Muscle of leg (tissue), 3 donors: ENCODE measurements at regions not wholly inside any gene's neighbourhood (a gene's known extent, or its start where the extent isn't known, plus 50 kb on each side); places are given as distances from the start of the nearest gene placed in this dataset.
A peak's percentile ranks its signal among the peaks of the same experiment; 100 is the strongest.

Source experiments
- DNase-seq: peaks from one replicate; pipeline ENCODE4 v3.0.0; 2013
- H3K27ac ChIP-seq: one replicate; pipeline ENCODE4 v1.5.1; 2013; ENCODE audit warnings: mild to moderate bottlenecking, low read length, control low read depth
- H3K27me3 ChIP-seq: one replicate; pipeline ENCODE4 v1.6.1; 2013; ENCODE audit warnings: low read length; ENCODE audit not compliant: control insufficient read depth, insufficient read depth
- H3K36me3 ChIP-seq: one replicate; pipeline ENCODE4 v1.6.1; 2013; ENCODE audit warnings: low read length; ENCODE audit not compliant: control insufficient read depth, insufficient read depth
- H3K4me1 ChIP-seq: one replicate; pipeline ENCODE4 v1.6.1; 2013; ENCODE audit warnings: low read length; ENCODE audit not compliant: control insufficient read depth, insufficient read depth
- H3K4me3 ChIP-seq: one replicate; pipeline ENCODE4 v1.5.1; 2013; ENCODE audit warnings: low read length, control low read depth
- H3K9me3 ChIP-seq: replicated peaks from 2 replicates; pipeline ENCODE4 v1.6.1; 2013; ENCODE audit warnings: low read depth, low read length; ENCODE audit not compliant: control insufficient read depth
- WGBS: methylation state at CpG from one replicate; pipeline ENCODE4 v1.1.5; 2013; ENCODE audit warnings: missing lambda C conversion rate; ENCODE audit not compliant: insufficient coverage; 5-methylcytosine and 5-hydroxymethylcytosine counted together

DNA sequence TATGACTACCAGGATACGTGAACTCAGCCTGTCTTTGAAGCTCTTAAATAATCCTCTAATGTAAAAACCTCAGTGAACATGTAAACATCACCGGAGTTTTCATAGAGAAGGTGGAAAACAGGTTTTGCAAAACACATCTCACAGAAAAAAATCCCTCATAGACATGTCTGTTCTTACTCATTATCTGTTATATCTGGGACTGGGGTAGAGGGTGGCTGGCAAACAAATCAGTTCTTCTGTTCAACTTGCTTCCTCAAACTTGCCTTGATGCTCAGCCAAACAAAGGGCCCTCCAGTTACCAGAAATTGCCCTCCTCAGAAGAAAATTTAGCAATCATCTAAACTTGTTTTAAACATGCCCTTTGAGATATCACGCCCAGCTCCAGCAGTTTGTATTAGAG, 66.1 kb upstream of the CXADR start:
- no peaks in the 10 kb centered on the region for H3K4me1 ChIP-seq
- H3K4me3 ChIP-seq = no peak overlapping the region
- no peaks in the 10 kb centered on the region for H3K36me3 ChIP-seq
- DNase-seq = no peak
- H3K9me3 ChIP-seq = no peaks in the 10 kb centered on the region
- no CpG with 5 or more reads among the region's 3 CpGs for WGBS
- no peak overlapping the region for H3K27ac ChIP-seq
- no peaks in the 10 kb centered on the region for H3K27me3 ChIP-seq

DNA sequence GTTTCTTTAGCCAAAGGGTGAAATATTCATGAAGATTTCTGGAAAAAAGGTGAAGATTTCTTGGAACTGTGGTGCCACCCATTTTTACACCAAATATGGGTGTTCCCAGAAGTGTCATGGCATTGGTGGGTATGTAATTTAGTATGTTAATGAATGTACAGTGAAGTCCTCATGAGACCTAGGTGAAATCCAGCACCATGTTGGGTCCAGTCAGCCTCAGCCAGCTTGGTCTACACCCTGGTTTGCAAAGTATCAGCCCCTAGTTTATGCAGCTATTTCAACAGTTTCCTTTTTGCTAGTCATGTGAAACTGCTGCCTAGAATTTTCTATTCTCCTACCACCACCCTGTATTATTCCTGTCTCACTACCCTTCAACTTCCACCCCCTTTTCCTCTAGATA, 63.1 kb upstream of the CXADR start:
- Histone ChIP-seq H3K4me1 (no peaks in the 10 kb centered on the region), H3K27me3 (no peaks in the 10 kb centered on the region), H3K9me3 (no peaks in the 10 kb centered on the region), H3K36me3 (no peaks in the 10 kb centered on the region), H3K4me3 (no peak overlapping the region), H3K27ac (no peak overlapping the region)
- DNase-seq = no peak

DNA sequence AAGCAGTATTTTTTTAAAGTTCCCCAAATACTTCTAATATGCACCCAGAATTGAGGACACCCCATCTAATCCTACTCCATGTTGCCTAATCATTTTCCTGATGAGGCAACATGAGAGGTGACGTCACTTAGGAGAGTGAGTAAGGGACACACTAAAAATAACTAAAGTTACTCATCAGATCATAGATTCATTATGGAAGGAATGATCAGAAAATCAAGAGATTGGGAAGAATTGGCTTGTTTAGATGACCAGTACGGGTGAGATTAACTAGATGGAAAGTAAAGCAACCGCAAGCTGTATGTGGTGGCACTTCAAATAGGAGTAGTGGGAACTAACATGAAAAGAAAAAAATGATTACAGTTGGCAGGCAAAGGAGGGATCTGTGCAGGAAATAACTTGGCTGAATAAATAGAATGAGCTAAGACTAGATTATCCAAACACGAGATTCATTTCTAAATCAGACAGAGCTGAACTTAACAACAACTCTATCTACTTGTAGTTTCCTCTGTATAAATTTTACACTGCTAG, 61.4 kb upstream of the CXADR start:
- Histone ChIP-seq H3K4me3 (no peak overlapping the region), H3K4me1 (no peaks in the 10 kb centered on the region), H3K27ac (no peak overlapping the region), H3K27me3 (no peaks in the 10 kb centered on the region), H3K36me3 (no peaks in the 10 kb centered on the region), H3K9me3 (no peaks in the 10 kb centered on the region)
- peak; percentile 46 for DNase-seq
- WGBS = 62% methylated on average over 2 of the region's 4 CpGs

DNA sequence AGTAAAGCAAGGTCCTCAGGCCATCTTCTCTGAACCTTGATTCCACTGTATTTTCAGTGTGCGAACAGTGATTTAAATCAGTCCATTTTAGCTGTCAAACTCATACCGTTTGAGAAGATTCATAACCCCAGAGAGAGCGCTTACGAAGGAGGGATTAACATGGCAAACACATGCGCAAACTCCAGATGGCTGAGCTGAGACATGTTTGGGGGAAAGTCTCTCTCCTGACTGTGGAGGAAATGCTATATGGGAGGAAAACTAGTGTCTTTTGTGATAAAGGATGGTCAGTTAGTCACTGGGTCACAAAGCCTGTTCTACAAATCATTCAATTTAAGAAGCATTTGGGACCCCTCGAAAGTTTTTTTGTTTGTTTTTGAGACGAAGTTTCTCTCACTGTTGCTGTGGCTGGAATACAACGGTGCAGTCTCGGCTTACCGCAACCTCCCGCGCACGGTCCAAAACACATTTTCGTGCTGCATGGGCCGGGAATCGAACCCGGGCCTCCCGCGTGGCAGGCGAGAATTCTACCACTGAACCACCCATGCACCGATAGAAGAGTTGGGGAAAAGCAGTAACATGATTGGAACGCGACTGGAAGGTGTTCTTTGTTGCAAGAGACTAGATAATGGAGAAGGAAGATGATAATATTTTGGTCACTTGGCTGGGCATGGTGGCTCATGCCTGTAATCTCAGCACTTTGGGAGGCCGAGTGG, 58.4 kb upstream of the CXADR start:
- peak overlapping the region; percentile 13 for H3K27ac ChIP-seq
- WGBS = 14% methylated on average over 16 of the region's 24 CpGs
- DNase-seq = peak; percentile 84

DNA sequence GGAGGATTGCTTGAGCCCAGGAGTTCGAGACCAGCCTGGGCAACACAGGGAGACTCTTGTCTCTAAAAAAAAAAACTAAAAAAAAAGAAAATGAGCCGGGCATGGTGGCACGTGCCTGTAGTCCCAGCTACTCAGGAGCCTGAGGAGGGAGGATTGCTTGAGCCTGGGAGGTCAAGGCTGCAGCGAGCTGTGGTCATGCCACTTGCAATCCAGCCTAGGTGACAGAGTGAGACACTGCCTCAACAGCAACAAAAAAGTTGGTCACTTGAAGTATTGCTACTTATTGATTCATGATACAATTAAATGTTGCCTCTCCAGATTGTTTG, 57.9 kb upstream of the CXADR start:
- H3K27ac ChIP-seq = no peak overlapping the region
- no peaks in the 10 kb centered on the region for H3K9me3 ChIP-seq
- no peaks in the 10 kb centered on the region for H3K4me1 ChIP-seq
- H3K36me3 ChIP-seq = no peaks in the 10 kb centered on the region
- H3K27me3 ChIP-seq = no peaks in the 10 kb centered on the region
- 38% methylated on average over 1 of the region's 4 CpGs for WGBS
- no peak for DNase-seq
- H3K4me3 ChIP-seq = no peak overlapping the region

More for the DNA sequence above, 58.4 kb upstream of the CXADR start:
- Histone ChIP-seq H3K36me3 (no peaks in the 10 kb centered on the region), H3K27me3 (no peaks in the 10 kb centered on the region), H3K4me3 (no peak overlapping the region), H3K9me3 (no peaks in the 10 kb centered on the region), H3K4me1 (no peaks in the 10 kb centered on the region)

DNA sequence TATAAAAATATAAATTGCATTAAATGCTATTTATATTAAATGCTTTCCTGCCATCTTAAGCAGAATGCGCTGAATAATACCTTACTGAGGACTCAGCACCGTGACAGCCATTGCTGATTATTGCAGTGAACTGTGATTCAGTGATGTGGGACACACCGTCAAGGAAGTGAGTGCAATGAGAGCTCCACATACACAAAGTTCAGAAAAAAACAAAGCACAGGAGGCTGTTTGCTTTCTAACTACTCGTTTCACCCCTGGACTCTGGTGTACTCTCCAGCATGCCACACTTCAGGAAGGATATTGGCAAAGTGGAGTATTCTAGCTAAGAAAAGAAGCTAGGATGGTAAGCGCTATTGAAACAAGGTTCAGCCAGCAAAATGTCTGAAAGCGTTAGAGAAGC, 57.4 kb upstream of the CXADR start:
- Histone ChIP-seq H3K4me3 (no peak overlapping the region), H3K4me1 (no peaks in the 10 kb centered on the region), H3K27me3 (no peaks in the 10 kb centered on the region), H3K9me3 (no peaks in the 10 kb centered on the region), H3K27ac (no peak overlapping the region), H3K36me3 (no peaks in the 10 kb centered on the region)
- no peak for DNase-seq
- no CpG with 5 or more reads among the region's 6 CpGs for WGBS

DNA sequence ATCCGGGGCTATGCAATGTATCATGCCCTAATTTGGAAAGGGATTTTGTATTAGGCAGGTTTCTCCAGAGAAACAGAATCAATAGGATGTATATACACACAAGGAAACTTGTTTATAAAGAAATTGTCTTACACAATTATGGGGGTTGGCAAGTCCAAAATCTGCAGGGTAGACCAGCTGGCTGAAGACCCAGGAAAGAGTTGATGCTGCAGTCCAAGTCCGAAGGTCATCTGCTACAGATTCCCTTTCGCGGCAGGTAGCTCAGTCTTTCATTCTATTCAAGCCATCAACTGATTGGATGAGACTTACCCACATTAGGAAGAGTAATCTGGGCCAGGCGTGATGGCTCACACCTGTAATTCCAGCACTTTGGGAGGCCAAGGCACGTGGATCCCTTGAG, 54.6 kb upstream of the CXADR start:
- whole genome bisulfite sequencing = 87% methylated on average over 3 of the region's 6 CpGs
- no peaks in the 10 kb centered on the region for H3K27me3 ChIP-seq
- H3K9me3 ChIP-seq = no peaks in the 10 kb centered on the region
- no peaks in the 10 kb centered on the region for H3K36me3 ChIP-seq
- no peaks in the 10 kb centered on the region for H3K4me1 ChIP-seq
- no peak overlapping the region for H3K27ac ChIP-seq
- DNase-seq = no peak
- no peak overlapping the region for H3K4me3 ChIP-seq

DNA sequence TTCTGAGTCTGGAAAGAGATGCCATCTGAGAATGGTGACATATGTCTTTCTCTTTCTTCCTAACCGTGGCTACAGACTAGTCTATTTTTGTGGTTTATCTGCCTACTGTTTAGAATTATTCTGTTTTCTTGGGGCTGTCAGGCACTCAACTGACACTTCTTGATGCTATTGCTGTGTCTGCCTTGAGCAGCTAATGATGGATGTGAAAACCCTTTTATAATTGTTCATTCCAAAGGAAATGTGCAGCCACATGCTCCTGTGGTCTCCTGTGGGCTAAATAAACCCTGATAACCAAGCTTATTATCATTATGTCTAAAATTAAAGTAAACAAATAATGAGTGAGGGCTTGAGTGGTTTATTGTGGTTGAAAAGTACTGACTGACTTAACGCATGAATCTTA, 52.7 kb upstream of the CXADR start:
- H3K4me3 ChIP-seq = no peak overlapping the region
- no CpG with 5 or more reads among the region's 2 CpGs for WGBS
- no peak overlapping the region for H3K27ac ChIP-seq
- H3K9me3 ChIP-seq = no peaks in the 10 kb centered on the region
- no peaks in the 10 kb centered on the region for H3K36me3 ChIP-seq
- H3K4me1 ChIP-seq = no peaks in the 10 kb centered on the region
- DNase-seq = no peak
- no peaks in the 10 kb centered on the region for H3K27me3 ChIP-seq

DNA sequence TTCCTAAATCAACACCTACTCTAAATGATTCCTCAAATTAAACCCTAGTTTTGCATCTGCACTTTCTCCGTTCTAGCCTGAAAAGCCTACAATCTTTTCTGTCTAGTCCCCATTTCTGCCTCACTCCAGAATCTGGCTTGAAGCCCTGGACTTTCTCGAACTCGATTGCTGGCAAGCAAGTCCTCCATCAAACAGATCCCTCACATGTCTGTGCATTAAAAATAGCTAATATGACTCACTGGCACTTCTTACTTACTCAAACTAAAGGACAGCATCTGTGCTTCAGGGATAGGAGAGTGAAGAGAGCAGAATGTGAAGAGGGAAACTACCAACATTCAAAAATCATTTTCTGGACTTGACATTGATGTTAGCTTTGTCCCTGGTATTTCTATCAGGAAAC, 51.8 kb upstream of the CXADR start:
- Histone ChIP-seq H3K4me1 (no peaks in the 10 kb centered on the region), H3K36me3 (no peaks in the 10 kb centered on the region), H3K27me3 (no peaks in the 10 kb centered on the region), H3K9me3 (no peaks in the 10 kb centered on the region), H3K27ac (no peak overlapping the region), H3K4me3 (no peak overlapping the region)
- DNase-seq = peak; percentile 90
- WGBS = 42% methylated on average over 1 of the region's 3 CpGs

DNA sequence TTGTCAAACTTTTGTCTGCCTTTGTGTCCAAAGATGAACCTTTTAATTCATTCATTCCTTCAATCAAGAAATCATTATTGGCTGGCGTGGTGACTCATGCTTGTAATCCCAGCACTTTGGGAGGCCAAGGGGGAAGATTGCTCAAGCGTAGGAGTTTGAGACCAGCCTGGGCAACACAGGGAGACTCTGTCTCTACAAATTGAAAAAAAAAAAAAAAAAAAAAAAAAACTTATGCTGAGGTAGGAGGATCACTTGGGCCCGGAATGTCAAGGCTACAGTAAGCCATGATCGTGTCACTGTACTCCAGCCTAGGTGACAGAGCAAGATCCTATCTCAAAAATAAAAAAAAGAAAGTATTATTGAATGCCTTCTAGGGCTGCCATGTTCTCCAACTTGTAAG, 51.3 kb upstream of the CXADR start:
- Histone ChIP-seq H3K4me1 (no peaks in the 10 kb centered on the region), H3K9me3 (no peaks in the 10 kb centered on the region), H3K36me3 (no peaks in the 10 kb centered on the region), H3K27ac (no peak overlapping the region), H3K27me3 (no peaks in the 10 kb centered on the region), H3K4me3 (no peak overlapping the region)
- DNase-seq = no peak
- 90% methylated on average over 2 of the region's 4 CpGs for WGBS
